T-helper 1 cell (primary cell): ENCODE measurements at regions not wholly inside any gene's neighbourhood (a gene's known extent, or its start where the extent isn't known, plus 50 kb on each side); places are given as distances from the start of the nearest gene placed in this dataset.

Source experiments
- DNase-seq, 5 donors: peaks; one replicate each; pipeline ENCODE4 v3.0.0-alpha.2; 2012 to 2020

- no peak for DNase-seq
Measured at GRCh38 chr1:186735463-186735862, 55.2 kb upstream of the PTGS2 start.

- no peak for DNase-seq
Measured at GRCh38 chr1:186730951-186731729, 50.9 kb upstream of the PTGS2 start.
